ENCODE measurements at regions not wholly inside any gene's neighbourhood (a gene's known extent, or its start where the extent isn't known, plus 50 kb on each side); places are given as distances from the start of the nearest gene placed in this dataset.
"Not testable (repeated sequence)": the region's sequence is repeated elsewhere in the genome, so short reads cannot be mapped to it uniquely, and the experiment has no call there.

DNA sequence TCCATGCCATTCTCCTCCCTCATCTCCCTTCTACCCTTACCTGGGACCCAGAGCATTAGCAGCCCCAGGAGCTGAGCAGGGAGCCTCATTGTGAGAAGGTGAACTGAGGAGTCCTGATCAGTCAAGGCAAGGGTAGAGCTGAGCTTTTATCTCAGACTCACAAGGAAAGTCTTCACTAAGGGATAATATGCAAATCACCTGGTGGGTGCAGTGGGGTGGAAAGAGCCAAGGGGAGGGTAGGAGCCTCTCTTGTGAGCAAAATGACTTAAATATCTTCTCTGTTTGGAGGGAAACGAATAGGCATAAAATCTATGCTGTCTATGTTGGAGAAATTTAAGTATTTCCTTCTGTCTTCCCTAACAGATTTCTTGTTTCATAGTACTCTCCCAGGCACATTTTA lies 554.0 kb downstream of the RPIA start:
- TF ChIP-seq NFYB (CRISPR knock-in tag; conservative IDR thresholded peaks at IDR 0.05; ENCODE audit: low read depth); ESRRA (CRISPR knock-in tag; IDR thresholded peaks at IDR 0.05; ENCODE audit: borderline replicate concordance); ZNF416 (CRISPR knock-in tag; IDR thresholded peaks at IDR 0.05): not testable (repeated sequence)
